Left lobe of liver (tissue), 2 donors: ENCODE measurements at regions not wholly inside any gene's neighbourhood (a gene's known extent, or its start where the extent isn't known, plus 50 kb on each side); places are given as distances from the start of the nearest gene placed in this dataset.
A peak's percentile ranks its signal among the peaks of the same experiment; 100 is the strongest.

ENCODE experiments used
- ATAC-seq: fragments of 200-7000 bp; cut with Tn5 transposase; one replicate; pipeline ENCODE4 v1.9.1; 2020; ENCODE audit warnings: mild to moderate bottlenecking, moderate library complexity
- DNase-seq: peaks from one replicate; pipeline ENCODE4 v3.0.0-alpha.2; 2020; ENCODE audit warnings: low spot score
- donor health status: DM: no; HTN: no; CAD: no; lungs with moderate emphysema.
- donor health status: DM: no; HTN: yes; CAD: no.

DNA sequence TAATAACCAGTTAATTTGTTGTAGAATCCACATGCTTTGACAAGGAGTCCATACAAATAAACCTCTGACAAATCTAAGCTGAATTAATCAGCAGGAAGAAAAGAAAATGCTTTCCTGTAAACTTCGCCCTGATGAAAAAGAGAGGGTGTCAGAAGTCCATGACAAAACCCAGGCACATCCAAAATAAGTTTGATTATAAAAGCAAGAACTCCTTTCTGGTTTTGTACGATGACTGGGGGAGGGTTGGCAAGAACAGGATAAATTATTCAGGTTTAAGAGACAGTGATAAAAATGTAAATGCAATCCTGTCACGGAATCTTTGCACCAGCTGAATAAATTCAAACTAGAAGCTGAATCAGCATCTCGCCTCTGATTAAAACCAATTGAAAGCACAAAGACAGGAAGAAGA lies 469.2 kb upstream of the TNP1 start:
- DNase-seq, result no peak
- ATAC-seq, result no peak

GRCh38 chr2:217328622-217328978 lies 468.7 kb upstream of the TNP1 start:
- DNase-seq (no peak), ATAC-seq (no peak)

- DNase-seq (no peak), ATAC-seq (no peak)
Measured at GRCh38 chr2:217327953-217328621, 468.2 kb upstream of the TNP1 start.

DNA sequence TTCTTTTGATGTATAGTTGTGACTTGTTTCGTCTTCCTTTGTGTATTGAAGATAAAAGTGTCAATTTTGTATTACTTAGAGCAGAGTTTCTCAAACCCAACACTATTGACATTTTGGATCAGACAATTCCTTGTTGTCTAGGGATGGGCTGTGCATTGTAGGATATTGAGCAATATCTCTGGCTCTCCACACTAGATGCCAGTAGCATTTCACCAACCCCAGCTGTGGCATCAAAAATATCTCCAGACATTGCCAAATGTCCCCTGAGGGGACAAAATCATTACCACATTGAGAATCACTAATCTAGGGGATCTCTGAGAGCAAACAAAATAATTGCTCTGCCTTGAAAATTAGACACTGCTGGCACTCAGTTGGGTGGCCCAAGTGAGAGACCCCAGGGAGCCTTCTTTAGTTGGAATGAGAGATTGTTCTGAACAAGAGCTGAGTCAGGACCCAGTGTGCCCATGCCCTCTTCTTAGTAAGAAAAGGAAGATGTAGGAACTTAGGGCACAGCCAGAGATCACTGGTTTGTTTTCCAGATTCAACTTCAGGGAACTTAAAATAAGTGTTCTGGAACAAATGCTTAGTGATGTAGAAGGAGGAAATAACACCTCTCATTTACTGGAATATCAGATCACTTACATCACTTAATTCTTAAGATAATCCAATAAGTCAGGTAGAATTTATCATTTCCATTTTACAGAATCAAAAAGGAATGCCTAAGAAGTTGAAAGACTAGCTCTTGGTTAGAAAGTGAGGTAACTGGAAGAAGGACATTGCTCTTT lies 466.6 kb upstream of the TNP1 start:
- no peak for DNase-seq
- ATAC-seq, result no peak

DNA sequence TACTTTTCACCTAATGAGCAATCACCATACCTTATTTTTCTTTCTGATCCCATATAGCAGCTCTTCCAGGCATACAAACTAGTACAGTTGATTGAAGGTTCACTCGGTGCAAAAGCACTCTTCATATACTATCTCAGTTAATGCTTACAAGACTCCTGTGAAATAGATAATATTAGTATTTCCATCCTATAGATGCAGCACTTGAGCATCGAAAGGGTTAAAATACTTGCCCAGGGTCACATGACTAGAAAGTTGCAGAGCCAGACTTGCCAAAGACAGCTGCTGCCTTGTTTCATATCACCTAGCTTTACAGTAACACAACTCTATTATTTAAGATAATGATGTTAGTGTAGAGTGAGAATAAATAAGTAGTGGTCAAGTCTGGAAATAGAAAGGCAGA lies 466.0 kb upstream of the TNP1 start:
- ATAC-seq, result no peak
- no peak for DNase-seq

GRCh38 chr2:217325251-217325650 lies 465.4 kb upstream of the TNP1 start:
- DNase-seq, result no peak

GRCh38 chr2:217316743-217317142 lies 456.9 kb upstream of the TNP1 start:
- DNase-seq (no peak), ATAC-seq (no peak)

More at GRCh38 chr2:217325251-217325650, 465.4 kb upstream of the TNP1 start:
- no peak for ATAC-seq

DNA sequence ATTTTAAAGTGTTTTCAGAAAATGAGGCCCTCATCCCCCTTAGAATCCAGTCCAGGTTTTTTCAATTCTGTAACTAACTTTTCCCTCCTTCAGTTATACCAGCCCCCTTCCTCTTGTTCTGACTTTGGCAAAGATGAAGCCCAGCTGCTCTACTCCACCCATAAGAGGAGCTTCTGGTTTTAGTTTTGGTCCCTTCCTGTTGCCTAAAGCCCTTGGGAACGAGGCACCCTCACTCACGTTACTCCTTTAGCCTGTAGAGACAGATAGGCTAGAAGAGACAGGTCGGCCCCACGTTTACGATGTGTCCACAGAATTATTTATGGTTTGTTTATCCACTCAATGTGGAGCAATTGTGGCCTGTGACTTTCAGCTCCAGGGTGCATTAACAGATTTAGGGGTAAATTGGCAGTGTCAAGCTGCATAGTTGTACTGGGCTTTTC lies 454.2 kb upstream of the TNP1 start:
- DNase-seq, result no peak

GRCh38 chr2:217313386-217313785 lies 453.5 kb upstream of the TNP1 start:
- ATAC-seq (no peak), DNase-seq (no peak)

More for the DNA sequence above, 454.2 kb upstream of the TNP1 start:
- ATAC-seq, result no peak

DNA sequence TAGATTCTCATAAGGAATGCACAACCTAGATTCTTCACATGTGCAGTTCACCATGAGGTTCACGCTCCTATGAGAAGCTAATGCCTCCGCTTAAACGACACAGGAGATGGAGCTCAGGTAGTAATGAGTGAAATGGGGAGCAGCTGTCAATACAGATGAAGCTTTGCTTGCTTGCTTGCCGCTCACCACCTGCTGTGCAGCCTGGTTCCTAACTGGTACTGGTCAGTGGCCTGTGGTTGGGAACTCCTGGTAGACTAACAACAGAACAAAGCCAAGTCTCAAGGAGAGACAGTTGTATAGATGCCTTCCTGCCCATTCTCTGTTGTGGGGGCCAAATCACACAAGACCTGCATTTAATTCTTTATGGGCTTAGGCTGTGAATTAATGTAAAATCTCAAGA lies 449.2 kb upstream of the TNP1 start:
- DNase-seq, result no peak
- ATAC-seq, result no peak

DNA sequence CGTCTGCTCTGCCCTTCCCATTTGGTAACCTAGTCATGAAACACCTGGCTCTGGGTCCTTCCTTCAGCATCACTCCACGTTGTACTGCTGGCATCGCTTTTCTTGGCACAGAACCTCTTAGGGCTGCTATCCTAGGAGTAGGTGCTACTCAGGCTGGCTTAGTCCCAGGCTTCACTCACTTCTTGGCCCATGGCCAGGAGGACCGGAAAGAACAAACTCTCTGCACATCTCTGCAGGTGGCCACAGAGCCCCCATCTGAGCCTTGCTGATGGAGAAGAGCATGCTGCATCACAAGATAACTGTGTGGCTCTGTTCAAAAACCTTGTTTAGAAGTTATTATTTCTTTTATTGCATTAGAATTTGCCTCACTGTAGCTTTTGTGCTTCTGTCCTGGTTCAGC lies 447.2 kb upstream of the TNP1 start:
- DNase-seq (no peak), ATAC-seq (no peak)

- DNase-seq (no peak), ATAC-seq (no peak)
Measured at GRCh38 chr2:217305882-217306281, 446.0 kb upstream of the TNP1 start.

GRCh38 chr2:217304582-217304981 lies 444.7 kb upstream of the TNP1 start:
- no peak for ATAC-seq
- DNase-seq, result no peak

- ATAC-seq (no peak), DNase-seq (no peak)
Measured at GRCh38 chr2:217302856-217303255, 443.0 kb upstream of the TNP1 start.

GRCh38 chr2:217301142-217301925 lies 441.5 kb upstream of the TNP1 start:
- DNase-seq, result peak; percentile 84
- peak; percentile 100 for ATAC-seq

- DNase-seq (no peak), ATAC-seq (no peak)
Measured at GRCh38 chr2:217299590-217299989, 439.7 kb upstream of the TNP1 start.

DNA sequence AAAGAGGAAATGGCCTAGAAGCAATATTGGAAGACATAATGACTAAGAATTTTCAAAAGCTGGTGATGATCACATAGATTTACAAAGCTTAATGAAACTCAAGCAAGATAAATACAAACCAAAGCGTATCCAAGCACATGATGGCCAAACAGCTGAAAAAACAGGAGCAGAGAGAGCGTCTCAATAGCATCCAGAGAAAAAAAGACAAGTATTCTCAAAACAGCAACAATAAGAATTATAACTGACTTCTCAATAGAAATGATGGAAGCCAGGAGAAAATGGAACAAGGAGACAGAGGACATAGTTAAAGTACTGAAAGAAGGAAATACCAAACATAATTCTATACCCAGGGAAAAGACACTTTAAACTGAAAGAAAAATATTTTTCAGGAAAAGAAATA lies 437.2 kb upstream of the TNP1 start:
- DNase-seq (no peak), ATAC-seq (no peak)

DNA sequence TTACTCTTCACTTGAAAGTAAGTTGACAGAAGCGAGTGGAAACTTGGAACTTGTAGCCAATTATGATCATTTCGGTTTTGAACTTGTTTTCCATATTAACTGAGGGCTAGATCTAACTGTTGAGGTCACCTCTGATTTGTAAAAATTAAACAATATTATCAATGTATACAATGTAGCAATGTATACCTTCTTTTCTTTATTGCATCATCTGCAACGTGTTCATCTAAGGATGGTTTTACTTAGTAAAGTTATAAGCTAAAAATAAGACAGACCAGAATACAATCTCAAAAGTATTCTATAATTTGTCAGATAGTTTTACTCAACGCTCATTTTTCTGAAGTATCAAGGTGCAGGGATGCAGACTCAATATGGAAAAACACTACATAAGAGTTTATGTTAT lies 435.0 kb upstream of the TNP1 start:
- ATAC-seq, result no peak
- no peak for DNase-seq

DNA sequence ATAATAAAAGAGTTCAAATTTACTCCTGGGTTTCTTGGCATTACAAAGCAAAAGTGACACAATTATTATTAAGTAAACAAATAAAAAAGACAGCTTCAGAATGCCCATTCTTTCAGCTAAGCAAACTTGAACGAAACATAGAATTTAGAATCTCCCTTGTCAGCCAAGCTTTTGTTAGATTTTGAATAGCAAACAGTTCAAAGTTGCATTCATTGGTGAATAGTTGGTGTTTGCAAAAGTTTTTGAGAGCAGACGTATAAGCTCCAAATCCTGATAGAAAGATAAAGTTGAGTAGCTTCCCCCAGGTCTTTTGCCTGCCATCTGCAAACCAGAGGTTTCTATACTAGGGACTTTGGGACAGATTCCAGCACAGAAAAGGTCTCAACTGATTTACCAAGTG lies 434.3 kb upstream of the TNP1 start:
- ATAC-seq (no peak), DNase-seq (no peak)

DNA sequence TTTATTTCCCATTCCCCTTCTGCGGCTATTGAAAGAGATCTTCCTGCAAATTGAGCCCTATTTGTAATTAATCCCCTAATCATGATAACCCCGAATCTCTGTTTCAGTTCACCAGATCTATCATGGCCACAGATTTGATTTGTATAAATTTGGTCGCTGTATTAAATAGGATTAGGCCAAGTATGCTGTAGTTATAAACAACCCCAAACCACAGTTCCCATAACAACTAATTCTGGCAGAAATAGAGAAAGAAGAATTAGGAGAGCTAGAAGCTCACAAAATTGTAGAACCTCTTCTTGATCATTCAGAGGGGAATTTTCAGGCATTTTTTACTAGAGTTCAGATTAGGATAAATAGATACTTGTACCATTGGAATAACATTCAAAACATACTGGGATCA lies 433.7 kb upstream of the TNP1 start:
- no peak for ATAC-seq

GRCh38 chr2:217293046-217293445 lies 433.2 kb upstream of the TNP1 start:
- no peak for ATAC-seq
- DNase-seq, result no peak

More for the DNA sequence above, 433.7 kb upstream of the TNP1 start:
- no peak for DNase-seq

DNA sequence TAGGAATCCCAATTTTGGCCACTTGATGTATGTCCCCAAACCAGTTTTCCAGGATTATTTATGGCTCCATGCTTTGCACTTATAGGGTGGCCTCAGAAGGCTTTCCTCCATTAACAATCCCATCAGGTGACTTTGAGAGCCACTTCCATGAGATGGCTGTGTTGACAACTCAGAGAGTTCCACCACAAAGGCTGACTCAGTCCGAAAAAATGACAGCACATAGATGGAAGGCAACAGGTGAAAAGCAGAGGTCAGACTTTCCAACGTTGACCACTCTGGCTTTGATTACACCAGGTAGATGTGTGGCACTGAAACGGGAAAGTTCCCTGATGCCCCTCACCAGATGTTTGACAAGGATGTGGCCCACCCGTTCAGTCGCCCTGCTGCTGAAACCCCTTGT lies 431.4 kb upstream of the TNP1 start:
- no peak for ATAC-seq

More for the DNA sequence above, 431.4 kb upstream of the TNP1 start:
- no peak for DNase-seq
